GM18861 (cell line): ENCODE measurements at regions not wholly inside any gene's neighbourhood (a gene's known extent, or its start where the extent isn't known, plus 50 kb on each side); places are given as distances from the start of the nearest gene placed in this dataset.
"Not testable (repeated sequence)": the region's sequence is repeated elsewhere in the genome, so short reads cannot be mapped to it uniquely, and the experiment has no call there.

ENCODE experiments used
- ATAC-seq: cut with Tn5 transposase; IDR thresholded peaks from one replicate; pipeline ENCODE4 v1.9.1; 2021; ENCODE audit not compliant: unreplicated experiment

GRCh38 chr14:45990252-45990651, 661.3 kb downstream of the RPL10L start:
- ATAC-seq, result no peak

GRCh38 chr14:45976001-45976400, 675.6 kb downstream of the RPL10L start:
- ATAC-seq, result no peak

GRCh38 chr14:45972416-45972815, 679.2 kb downstream of the RPL10L start:
- ATAC-seq, result no peak

GRCh38 chr14:45970621-45971020, 681.0 kb downstream of the RPL10L start:
- no peak for ATAC-seq

- ATAC-seq, result no peak
Observed at GRCh38 chr14:45968037-45968436, 683.5 kb downstream of the RPL10L start.

- ATAC-seq, result no peak
Observed at GRCh38 chr14:45949479-45949878, 696.5 kb upstream of the MIS18BP1 start.

GRCh38 chr14:45947830-45948229, 694.8 kb upstream of the MIS18BP1 start:
- ATAC-seq, result no peak

GRCh38 chr14:45946251-45946650, 693.2 kb upstream of the MIS18BP1 start:
- ATAC-seq, result no peak

- ATAC-seq, result no peak
Observed at GRCh38 chr14:45940318-45940717, 687.3 kb upstream of the MIS18BP1 start.

- ATAC-seq, result no peak
Observed at GRCh38 chr14:45939572-45939971, 686.6 kb upstream of the MIS18BP1 start.

- ATAC-seq, result not testable (repeated sequence)
Observed at GRCh38 chr14:45919995-45920394, 667.0 kb upstream of the MIS18BP1 start.

GRCh38 chr14:45916340-45916953, 663.4 kb upstream of the MIS18BP1 start:
- no peak for ATAC-seq

- ATAC-seq, result no peak
Observed at GRCh38 chr14:45907782-45908181, 654.8 kb upstream of the MIS18BP1 start.

GRCh38 chr14:45906257-45906656, 653.3 kb upstream of the MIS18BP1 start:
- ATAC-seq, result no peak

- no peak for ATAC-seq
Observed at GRCh38 chr14:45905672-45906071, 652.7 kb upstream of the MIS18BP1 start.

- no peak for ATAC-seq
Observed at GRCh38 chr14:45904314-45904713, 651.3 kb upstream of the MIS18BP1 start.

- ATAC-seq, result no peak
Observed at GRCh38 chr14:45902241-45902640, 649.2 kb upstream of the MIS18BP1 start.

- no peak for ATAC-seq
Observed at GRCh38 chr14:45897439-45897838, 644.4 kb upstream of the MIS18BP1 start.

- no peak for ATAC-seq
Observed at GRCh38 chr14:45893127-45893526, 640.1 kb upstream of the MIS18BP1 start.

GRCh38 chr14:45891417-45892080, 638.5 kb upstream of the MIS18BP1 start:
- ATAC-seq, result no peak

- not testable (repeated sequence) for ATAC-seq
Observed at GRCh38 chr14:45888766-45889285, 635.8 kb upstream of the MIS18BP1 start.

- no peak for ATAC-seq
Observed at GRCh38 chr14:45877981-45878380, 625.0 kb upstream of the MIS18BP1 start.

- no peak for ATAC-seq
Observed at GRCh38 chr14:45868863-45869262, 615.9 kb upstream of the MIS18BP1 start.
